ENCODE measurements at regions not wholly inside any gene's neighbourhood (a gene's known extent, or its start where the extent isn't known, plus 50 kb on each side); places are given as distances from the start of the nearest gene placed in this dataset.

DNA sequence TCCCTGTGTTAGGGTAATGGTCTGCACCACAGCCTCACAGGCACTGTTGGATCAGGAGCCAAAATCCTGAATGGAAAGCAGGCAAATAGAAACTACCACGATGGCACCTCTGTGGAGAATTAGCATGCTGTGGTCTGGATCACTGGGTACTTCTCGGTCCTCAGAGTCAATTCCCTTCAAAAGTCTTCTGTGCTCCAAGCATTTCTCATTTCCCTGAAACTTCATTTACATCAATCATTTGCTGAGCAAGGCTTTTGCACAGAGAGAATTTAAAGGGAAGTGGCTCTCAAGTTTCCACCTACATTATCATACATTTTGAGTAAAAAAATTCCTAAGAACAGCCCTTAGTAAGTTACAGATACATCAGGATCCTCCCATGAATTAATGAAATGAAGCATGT is 293.9 kb upstream of the NPSR1 start:
- H3K4me1 Mint-ChIP-seq: no peaks in the 10 kb centered on the region
- H3K9me3 Mint-ChIP-seq: no peaks in the 10 kb centered on the region
- no peak overlapping the region for H3K27ac Mint-ChIP-seq
- H3K4me3 Mint-ChIP-seq: no peak overlapping the region
- no peaks in the 10 kb centered on the region for H3K36me3 Mint-ChIP-seq
- H3K27me3 Mint-ChIP-seq: no peaks in the 10 kb centered on the region
- CTCF ChIA-PET: no interaction called here
- DNase-seq: no peak

- CTCF ChIA-PET: no interaction called here
- H3K27me3 Mint-ChIP-seq: no peaks in the 10 kb centered on the region
- no peaks in the 10 kb centered on the region for H3K36me3 Mint-ChIP-seq
- H3K4me1 Mint-ChIP-seq: no peaks in the 10 kb centered on the region
- no peak for DNase-seq
- no peak overlapping the region for H3K4me3 Mint-ChIP-seq
- no peak overlapping the region for H3K27ac Mint-ChIP-seq
- H3K9me3 Mint-ChIP-seq: peaks cover 5% of the 10 kb centered on the region
These were observed 293.0 kb upstream of the NPSR1 start for GRCh38 chr7:34365011-34365410.

GRCh38 chr7:34365611-34366010 is 292.4 kb upstream of the NPSR1 start:
- Mint-ChIP-seq H3K4me3 (no peak overlapping the region), H3K27ac (no peak overlapping the region), H3K36me3 (no peaks in the 10 kb centered on the region), H3K27me3 (no peaks in the 10 kb centered on the region), H3K9me3 (peaks cover 5% of the 10 kb centered on the region), H3K4me1 (no peaks in the 10 kb centered on the region)
- no peak for DNase-seq
- CTCF ChIA-PET: no interaction called here

DNA sequence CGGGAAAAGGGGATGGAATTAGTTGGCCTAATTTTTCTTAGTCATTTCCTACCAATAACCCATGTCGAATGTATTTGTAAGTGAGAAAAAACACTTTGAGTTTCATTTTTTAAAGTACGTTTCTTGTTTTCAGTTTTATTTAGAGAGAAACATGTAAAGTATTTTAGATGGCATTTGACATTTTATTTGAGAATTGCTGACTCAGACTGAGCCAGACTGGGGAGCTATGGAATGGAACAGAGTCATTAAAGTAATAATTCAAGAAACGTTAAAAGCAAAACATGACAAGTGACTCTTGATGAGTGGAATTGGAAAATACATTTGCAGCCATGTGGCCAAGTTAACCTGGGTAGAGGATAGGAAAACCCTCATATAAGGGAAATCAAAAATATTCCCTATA is 286.1 kb upstream of the NPSR1 start:
- CTCF ChIA-PET: no interaction called here
- Mint-ChIP-seq H3K36me3 (no peaks in the 10 kb centered on the region), H3K4me3 (no peak overlapping the region), H3K27ac (no peak overlapping the region), H3K27me3 (no peaks in the 10 kb centered on the region), H3K9me3 (peaks cover 9% of the 10 kb centered on the region), H3K4me1 (no peaks in the 10 kb centered on the region)
- no peak for DNase-seq

GRCh38 chr7:34373940-34374339 is 284.1 kb upstream of the NPSR1 start:
- H3K4me1 Mint-ChIP-seq: no peaks in the 10 kb centered on the region
- no peak overlapping the region for H3K4me3 Mint-ChIP-seq
- no peaks in the 10 kb centered on the region for H3K36me3 Mint-ChIP-seq
- H3K27ac Mint-ChIP-seq: no peak overlapping the region
- CTCF ChIA-PET: no interaction called here
- DNase-seq: no peak
- H3K9me3 Mint-ChIP-seq: peaks cover 9% of the 10 kb centered on the region
- no peaks in the 10 kb centered on the region for H3K27me3 Mint-ChIP-seq

GRCh38 chr7:34382166-34382893 is 275.7 kb upstream of the NPSR1 start:
- no peak for DNase-seq
- CTCF ChIA-PET: no interaction called here
- Mint-ChIP-seq H3K27ac (no peak overlapping the region), H3K27me3 (no peaks in the 10 kb centered on the region), H3K9me3 (peaks cover 21% of the 10 kb centered on the region), H3K36me3 (no peaks in the 10 kb centered on the region), H3K4me1 (no peaks in the 10 kb centered on the region), H3K4me3 (no peak overlapping the region)

DNA sequence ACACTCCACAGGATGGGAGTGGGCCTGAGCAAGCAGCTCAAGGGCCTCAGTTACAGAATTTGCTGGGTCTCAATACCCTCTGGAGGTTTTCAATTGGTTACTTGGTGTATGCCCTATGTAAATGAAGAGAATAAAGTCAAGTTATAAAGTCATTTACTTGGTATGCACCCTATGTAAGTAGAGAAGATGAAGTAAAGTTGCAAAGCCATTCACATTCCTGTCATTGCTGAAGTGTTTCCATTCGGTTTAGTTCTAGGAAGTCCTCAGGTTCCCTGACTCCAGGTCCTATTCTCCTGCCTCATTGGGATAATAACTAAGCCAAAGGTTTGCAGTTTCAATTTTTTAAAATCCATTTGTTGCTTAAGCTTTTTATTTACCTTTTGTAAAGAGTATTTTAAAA is 272.6 kb upstream of the NPSR1 start:
- no peak for DNase-seq
- Mint-ChIP-seq H3K27me3 (no peaks in the 10 kb centered on the region), H3K4me3 (no peak overlapping the region), H3K4me1 (no peaks in the 10 kb centered on the region), H3K36me3 (no peaks in the 10 kb centered on the region), H3K9me3 (peaks cover 21% of the 10 kb centered on the region), H3K27ac (no peak overlapping the region)
- CTCF ChIA-PET: no interaction called here

DNA sequence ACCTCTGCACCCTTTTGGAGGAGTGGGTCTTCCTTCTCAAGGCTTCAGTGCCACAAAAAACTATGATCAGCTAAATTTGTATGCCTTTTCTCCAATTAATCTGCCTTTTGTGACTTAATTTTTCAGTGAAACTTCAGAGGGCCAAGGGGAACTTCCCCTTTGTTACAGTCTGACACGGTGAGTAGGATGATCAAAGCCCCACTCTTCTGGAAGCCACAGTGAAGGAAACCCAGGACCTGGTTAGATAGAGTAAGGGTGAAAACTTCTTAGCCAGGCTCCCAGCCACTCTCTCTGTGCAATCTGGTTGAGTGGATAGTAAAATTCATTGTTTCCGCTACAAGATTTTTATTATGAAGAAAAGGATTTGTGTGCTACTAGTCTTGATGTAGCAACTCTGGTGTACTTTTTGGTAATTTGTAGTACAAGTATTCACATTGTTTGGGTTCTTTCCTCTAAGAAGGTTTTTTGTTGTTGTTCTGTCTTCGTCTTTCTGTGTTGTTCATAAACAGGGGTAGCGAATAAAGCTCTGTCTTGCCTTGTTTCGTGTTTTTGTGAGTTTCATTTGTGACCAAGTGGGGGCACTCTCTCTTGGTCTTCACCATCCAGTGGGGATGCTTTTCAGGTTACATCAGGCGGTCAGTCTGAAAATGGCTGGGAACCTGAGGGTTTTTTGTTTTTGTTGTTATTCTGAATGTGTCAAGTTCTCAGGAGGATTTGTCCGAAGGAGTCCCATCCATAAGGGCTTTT is 268.5 kb upstream of the NPSR1 start:
- Mint-ChIP-seq H3K36me3 (no peaks in the 10 kb centered on the region), H3K27ac (no peak overlapping the region), H3K9me3 (peaks cover 2% of the 10 kb centered on the region), H3K4me1 (no peaks in the 10 kb centered on the region), H3K4me3 (no peak overlapping the region), H3K27me3 (no peaks in the 10 kb centered on the region)
- DNase-seq: no peak
- CTCF ChIA-PET: no interaction called here

GRCh38 chr7:34390103-34390502 is 267.9 kb upstream of the NPSR1 start:
- H3K4me1 Mint-ChIP-seq: no peaks in the 10 kb centered on the region
- peaks cover 2% of the 10 kb centered on the region for H3K9me3 Mint-ChIP-seq
- CTCF ChIA-PET: no interaction called here
- DNase-seq: no peak
- H3K36me3 Mint-ChIP-seq: no peaks in the 10 kb centered on the region
- no peak overlapping the region for H3K4me3 Mint-ChIP-seq
- H3K27ac Mint-ChIP-seq: no peak overlapping the region
- H3K27me3 Mint-ChIP-seq: no peaks in the 10 kb centered on the region

GRCh38 chr7:34392972-34393371 is 265.0 kb upstream of the NPSR1 start:
- H3K9me3 Mint-ChIP-seq: no peaks in the 10 kb centered on the region

DNA sequence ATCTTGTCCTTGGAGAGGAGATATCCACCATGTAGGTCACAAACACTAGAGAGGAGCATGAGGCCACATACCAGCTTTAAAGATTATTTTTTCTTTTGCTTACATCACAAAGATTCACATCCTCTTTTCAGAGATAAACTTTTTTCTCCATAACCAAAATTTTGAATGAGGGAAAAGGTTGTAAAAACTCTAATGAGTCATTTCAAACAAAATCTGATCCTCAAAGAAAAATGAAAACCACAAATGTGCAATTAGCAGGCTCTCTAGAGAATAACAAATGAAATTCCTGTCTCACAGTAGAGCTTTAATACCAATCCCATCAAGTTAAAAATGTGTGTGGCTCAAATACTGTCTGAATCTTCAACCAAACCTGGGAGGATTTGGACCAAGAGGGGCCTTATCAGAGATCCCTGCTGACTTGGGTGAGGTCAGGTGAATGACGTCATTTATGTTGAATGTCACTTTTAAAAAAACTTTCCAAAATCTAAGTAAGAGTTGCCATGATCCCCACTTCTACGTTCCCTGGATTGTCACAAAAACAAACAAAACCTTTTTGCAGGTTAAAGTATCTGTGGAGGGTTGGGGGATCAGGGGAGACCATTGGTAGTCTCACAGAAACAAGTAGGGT is 261.5 kb upstream of the NPSR1 start:
- H3K27ac Mint-ChIP-seq: no peak overlapping the region
- H3K27me3 Mint-ChIP-seq: no peaks in the 10 kb centered on the region
- no peak overlapping the region for H3K4me3 Mint-ChIP-seq
- H3K36me3 Mint-ChIP-seq: no peaks in the 10 kb centered on the region
- CTCF ChIA-PET: no interaction called here
- H3K9me3 Mint-ChIP-seq: peaks cover 4% of the 10 kb centered on the region
- H3K4me1 Mint-ChIP-seq: no peaks in the 10 kb centered on the region
- DNase-seq: no peak

More at GRCh38 chr7:34392972-34393371, 265.0 kb upstream of the NPSR1 start:
- CTCF ChIA-PET: no interaction called here
- Mint-ChIP-seq H3K27ac (no peak overlapping the region), H3K27me3 (no peaks in the 10 kb centered on the region), H3K4me1 (no peaks in the 10 kb centered on the region), H3K4me3 (no peak overlapping the region), H3K36me3 (no peaks in the 10 kb centered on the region)
- DNase-seq: no peak

DNA sequence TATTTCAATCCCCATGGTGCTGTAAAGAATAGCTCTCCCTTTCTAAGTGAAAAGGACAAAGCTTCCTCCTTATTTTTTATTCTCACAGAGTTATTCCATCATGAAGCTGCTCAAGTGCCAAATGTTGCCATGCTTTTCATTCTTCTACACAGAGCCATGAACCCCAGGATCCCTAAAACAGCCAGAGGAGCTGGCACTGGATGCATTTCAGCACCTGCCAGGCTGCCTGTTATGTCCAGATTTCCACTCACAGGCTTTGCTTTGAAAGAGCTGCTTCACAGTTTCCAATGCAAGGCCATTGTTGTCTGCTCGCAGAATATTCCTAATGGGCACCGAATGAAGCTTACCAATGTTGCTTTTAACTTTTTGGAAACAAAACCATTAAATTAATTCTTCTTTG is 256.2 kb upstream of the NPSR1 start:
- CTCF ChIA-PET: no interaction called here
- H3K4me3 Mint-ChIP-seq: no peak overlapping the region
- H3K27me3 Mint-ChIP-seq: no peaks in the 10 kb centered on the region
- H3K36me3 Mint-ChIP-seq: no peaks in the 10 kb centered on the region
- no peak for DNase-seq
- peaks cover 7% of the 10 kb centered on the region for H3K9me3 Mint-ChIP-seq
- H3K4me1 Mint-ChIP-seq: no peaks in the 10 kb centered on the region
- H3K27ac Mint-ChIP-seq: no peak overlapping the region

DNA sequence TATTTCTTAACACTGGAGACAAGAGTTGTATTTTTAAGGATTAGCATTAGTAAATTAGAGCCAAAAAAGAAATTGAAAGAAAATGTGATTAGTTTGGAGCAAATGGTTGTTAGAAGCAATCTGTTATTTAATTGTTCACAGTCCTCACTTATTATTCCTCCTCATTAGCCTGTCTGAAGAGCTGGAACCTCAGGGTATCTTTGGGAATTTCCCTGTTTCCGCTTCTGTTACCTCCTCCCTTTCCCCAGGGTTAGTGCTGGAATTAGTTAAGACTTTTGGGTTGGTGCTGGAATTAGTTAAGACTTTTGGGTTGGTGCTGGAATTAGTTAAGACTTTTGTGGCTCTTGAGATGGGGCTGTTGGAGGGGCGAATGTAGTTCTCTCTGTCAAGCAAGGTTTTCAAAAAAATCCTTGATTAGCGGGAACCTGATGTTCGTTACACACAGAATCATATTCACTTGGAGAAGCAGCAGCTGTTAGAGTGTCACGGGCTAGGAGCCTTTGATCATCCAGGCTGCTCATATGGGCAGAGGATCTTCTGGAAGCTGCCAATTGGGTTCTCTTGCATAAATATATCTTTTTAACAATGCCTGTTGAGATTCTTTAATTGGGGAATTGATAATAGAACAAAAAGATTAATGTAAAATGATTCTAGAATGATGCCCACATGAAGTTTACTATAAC is 251.0 kb upstream of the NPSR1 start:
- Mint-ChIP-seq H3K36me3 (no peaks in the 10 kb centered on the region), H3K4me3 (no peak overlapping the region), H3K27me3 (no peaks in the 10 kb centered on the region), H3K9me3 (peaks cover 5% of the 10 kb centered on the region), H3K4me1 (no peaks in the 10 kb centered on the region), H3K27ac (no peak overlapping the region)
- CTCF ChIA-PET: no interaction called here
- DNase-seq: no peak

GRCh38 chr7:34407586-34407985 is 250.4 kb upstream of the NPSR1 start:
- Mint-ChIP-seq H3K4me1 (no peaks in the 10 kb centered on the region), H3K9me3 (peaks cover 5% of the 10 kb centered on the region), H3K27ac (no peak overlapping the region), H3K4me3 (no peak overlapping the region), H3K27me3 (no peaks in the 10 kb centered on the region), H3K36me3 (no peaks in the 10 kb centered on the region)
- no peak for DNase-seq
- CTCF ChIA-PET: no interaction called here

GRCh38 chr7:34417781-34418180 is 240.2 kb upstream of the NPSR1 start:
- Mint-ChIP-seq H3K4me3 (no peak overlapping the region), H3K9me3 (no peaks in the 10 kb centered on the region), H3K4me1 (no peaks in the 10 kb centered on the region), H3K36me3 (no peaks in the 10 kb centered on the region), H3K27me3 (no peaks in the 10 kb centered on the region), H3K27ac (no peak overlapping the region)
- CTCF ChIA-PET: no interaction called here
- DNase-seq: no peak
